ENCODE measurements at regions not wholly inside any gene's neighbourhood (a gene's known extent, or its start where the extent isn't known, plus 50 kb on each side); places are given as distances from the start of the nearest gene placed in this dataset.

DNA sequence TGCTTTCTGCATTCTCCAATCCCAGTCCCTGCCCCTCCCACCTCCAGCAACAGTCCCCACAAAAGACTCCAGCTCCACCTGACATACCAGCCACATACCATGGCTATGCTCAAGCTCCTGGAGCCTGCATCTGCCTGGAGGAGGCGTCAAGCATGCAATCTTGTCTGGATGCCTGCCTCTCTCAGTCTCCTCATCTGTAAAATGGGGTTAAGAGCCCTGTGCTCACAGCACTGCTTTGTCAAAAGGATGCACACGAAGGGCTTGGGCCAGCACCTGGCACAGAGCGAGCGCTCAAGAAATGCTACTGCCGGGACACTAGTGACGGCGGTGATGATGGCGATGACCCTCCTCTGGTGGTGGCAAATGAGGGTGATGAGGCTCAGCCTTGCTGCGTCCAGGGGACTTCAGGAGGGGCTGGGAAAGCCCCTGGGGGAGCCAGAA, 202.9 kb upstream of the IER5L start:
- Histone ChIP-seq H3K9ac (ENCODE audit: low read length) (no peak overlapping the region), H3K36me3 (ENCODE audit: control insufficient read depth in 1 of 2, insufficient read depth in 2 of 2, low read length in 2 of 2) (no peaks in the 10 kb centered on the region), H2AFZ (ENCODE audit: low read depth, low read length, poor library complexity, severe bottlenecking) (no peak overlapping the region), H3K27ac (ENCODE audit: low read depth, low read length) (no peak overlapping the region), H4K20me1 (ENCODE audit: insufficient read depth) (no peaks in the 10 kb centered on the region), H3K79me2 (ENCODE audit: insufficient read depth, low read length) (no peaks in the 10 kb centered on the region), H3K27me3 (ENCODE audit: insufficient read depth, low read length) (no peaks in the 10 kb centered on the region), H3K4me3 (replicated peaks in 1 of 2; ENCODE audit: low read depth in 1 of 2, low read length in 2 of 2) (no peak overlapping the region), H3K4me1 (ENCODE audit: control insufficient read depth in 1 of 2, insufficient read depth in 2 of 2, low read length in 2 of 2) (peaks cover 46 to 51% of the 10 kb centered on the region in 2 experiments), H3K9me3 (ENCODE audit: control insufficient read depth in 1 of 2, insufficient read depth in 1 of 2, low read depth in 1 of 2, low read length in 2 of 2) (no peaks in the 10 kb centered on the region), H3K9me2 (ENCODE audit: insufficient read depth) (no peaks in the 10 kb centered on the region), H3K4me2 (ENCODE audit: low read length) (no peak overlapping the region)
- no TSS peak for BruUV-seq (replicated peaks)
- intact Hi-C loops (cut with micrococcal nuclease): no loop called here
- TF ChIP-seq YY1 (IDR thresholded peaks at IDR 0.05; ENCODE audit: extremely low read depth, insufficient replicate concordance, low read depth, low read length) (no peak), ELF1 (IDR thresholded peaks at IDR 0.05; ENCODE audit: borderline replicate concordance, low read depth) (no peak), JUND (IDR thresholded peaks at IDR 0.05) (no peak), POLR2AphosphoS5 (IDR thresholded peaks at IDR 0.05; ENCODE audit: low read depth, low read length) (no peak), FOSL1 (IDR thresholded peaks at IDR 0.05; ENCODE audit: low read depth) (no peak)
- ChIA-PET RAD21 (ENCODE audit: low non-redundant PET in 1 of 2, low total read pairs in 2 of 2, uncharacterized antibody in 2 of 2, unreplicated experiment in 2 of 2) (no interaction called here), POLR2A (no interaction called here), CTCF (no interaction called here)
- no peak for DNase-seq (ENCODE audit: low read depth, low spot score)
- ATAC-seq: no peak; the same call in 1 of the 2 replicates

DNA sequence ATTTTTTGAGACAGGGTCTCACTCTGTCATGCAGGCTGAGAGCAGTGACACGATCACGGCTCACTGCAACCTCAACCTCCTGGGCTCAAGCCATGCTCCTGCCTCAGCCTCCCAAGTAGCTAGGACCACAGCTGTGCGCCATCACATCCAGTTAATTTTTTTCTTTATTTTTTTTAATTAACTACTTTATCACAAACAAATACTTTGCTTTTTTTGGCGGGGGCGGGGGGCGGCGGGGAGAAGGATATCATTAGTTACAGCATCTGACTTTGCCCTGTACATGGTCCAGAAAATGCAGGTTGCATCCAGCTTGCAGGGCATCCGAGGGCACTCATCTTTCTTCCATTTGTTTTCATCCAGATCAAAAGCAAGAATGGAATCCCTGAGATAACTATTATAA, 201.8 kb upstream of the IER5L start:
- ChIA-PET CTCF (no interaction called here), POLR2A (no interaction called here), RAD21 (ENCODE audit: low non-redundant PET in 1 of 2, low total read pairs in 2 of 2, uncharacterized antibody in 2 of 2, unreplicated experiment in 2 of 2) (no interaction called here)
- Histone ChIP-seq H3K9ac (ENCODE audit: low read length) (no peak overlapping the region), H3K27me3 (ENCODE audit: insufficient read depth, low read length) (no peaks in the 10 kb centered on the region), H3K36me3 (ENCODE audit: control insufficient read depth in 1 of 2, insufficient read depth in 2 of 2, low read length in 2 of 2) (no peaks in the 10 kb centered on the region), H3K4me1 (ENCODE audit: control insufficient read depth in 1 of 2, insufficient read depth in 2 of 2, low read length in 2 of 2) (peaks cover 39 to 48% of the 10 kb centered on the region in 2 experiments), H3K9me3 (ENCODE audit: control insufficient read depth in 1 of 2, insufficient read depth in 1 of 2, low read depth in 1 of 2, low read length in 2 of 2) (no peaks in the 10 kb centered on the region), H3K27ac (ENCODE audit: low read depth, low read length) (no peak overlapping the region), H2AFZ (ENCODE audit: low read depth, low read length, poor library complexity, severe bottlenecking) (no peak overlapping the region), H3K4me3 (replicated peaks in 1 of 2; ENCODE audit: low read depth in 1 of 2, low read length in 2 of 2) (no peak overlapping the region), H3K79me2 (ENCODE audit: insufficient read depth, low read length) (no peaks in the 10 kb centered on the region), H4K20me1 (ENCODE audit: insufficient read depth) (no peaks in the 10 kb centered on the region), H3K4me2 (ENCODE audit: low read length) (no peak overlapping the region), H3K9me2 (ENCODE audit: insufficient read depth) (no peaks in the 10 kb centered on the region)
- TF ChIP-seq EZH2 (IDR thresholded peaks at IDR 0.05) (no peak), SRF (IDR thresholded peaks at IDR 0.05; ENCODE audit: low read depth) (no peak), RAD21 (IDR thresholded peaks at IDR 0.05; ENCODE audit: low read depth) (no peak), SIN3A (IDR thresholded peaks at IDR 0.05; ENCODE audit: low read depth) (no peak), EGR1 (IDR thresholded peaks at IDR 0.05; ENCODE audit: low read depth) (no peak), ZNF274 (IDR thresholded peaks at IDR 0.05; ENCODE audit: low read depth, low read length) (no peak), JUND (IDR thresholded peaks at IDR 0.05) (no peak), YY1 (IDR thresholded peaks at IDR 0.05; ENCODE audit: extremely low read depth, insufficient replicate concordance, low read depth, low read length) (no peak), ELF1 (IDR thresholded peaks at IDR 0.05; ENCODE audit: borderline replicate concordance, low read depth) (no peak)
- TF ChIP-seq, protein P1, sequence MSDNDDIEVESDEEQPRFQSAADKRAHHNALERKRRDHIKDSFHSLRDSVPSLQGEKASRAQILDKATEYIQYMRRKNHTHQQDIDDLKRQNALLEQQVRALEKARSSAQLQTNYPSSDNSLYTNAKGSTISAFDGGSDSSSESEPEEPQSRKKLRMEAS (IDR thresholded peaks at IDR 0.05): no peak
- TF ChIP-seq, protein P2, sequence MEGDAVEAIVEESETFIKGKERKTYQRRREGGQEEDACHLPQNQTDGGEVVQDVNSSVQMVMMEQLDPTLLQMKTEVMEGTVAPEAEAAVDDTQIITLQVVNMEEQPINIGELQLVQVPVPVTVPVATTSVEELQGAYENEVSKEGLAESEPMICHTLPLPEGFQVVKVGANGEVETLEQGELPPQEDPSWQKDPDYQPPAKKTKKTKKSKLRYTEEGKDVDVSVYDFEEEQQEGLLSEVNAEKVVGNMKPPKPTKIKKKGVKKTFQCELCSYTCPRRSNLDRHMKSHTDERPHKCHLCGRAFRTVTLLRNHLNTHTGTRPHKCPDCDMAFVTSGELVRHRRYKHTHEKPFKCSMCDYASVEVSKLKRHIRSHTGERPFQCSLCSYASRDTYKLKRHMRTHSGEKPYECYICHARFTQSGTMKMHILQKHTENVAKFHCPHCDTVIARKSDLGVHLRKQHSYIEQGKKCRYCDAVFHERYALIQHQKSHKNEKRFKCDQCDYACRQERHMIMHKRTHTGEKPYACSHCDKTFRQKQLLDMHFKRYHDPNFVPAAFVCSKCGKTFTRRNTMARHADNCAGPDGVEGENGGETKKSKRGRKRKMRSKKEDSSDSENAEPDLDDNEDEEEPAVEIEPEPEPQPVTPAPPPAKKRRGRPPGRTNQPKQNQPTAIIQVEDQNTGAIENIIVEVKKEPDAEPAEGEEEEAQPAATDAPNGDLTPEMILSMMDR (IDR thresholded peaks at IDR 0.05 in 2 of 3, conservative IDR thresholded peaks at IDR 0.05 in 1 of 3; ENCODE audit: borderline replicate concordance in 1 of 3, insufficient read depth in 1 of 3, low read depth in 2 of 3, low read length in 2 of 3): no peak
- TF ChIP-seq, protein P3, sequence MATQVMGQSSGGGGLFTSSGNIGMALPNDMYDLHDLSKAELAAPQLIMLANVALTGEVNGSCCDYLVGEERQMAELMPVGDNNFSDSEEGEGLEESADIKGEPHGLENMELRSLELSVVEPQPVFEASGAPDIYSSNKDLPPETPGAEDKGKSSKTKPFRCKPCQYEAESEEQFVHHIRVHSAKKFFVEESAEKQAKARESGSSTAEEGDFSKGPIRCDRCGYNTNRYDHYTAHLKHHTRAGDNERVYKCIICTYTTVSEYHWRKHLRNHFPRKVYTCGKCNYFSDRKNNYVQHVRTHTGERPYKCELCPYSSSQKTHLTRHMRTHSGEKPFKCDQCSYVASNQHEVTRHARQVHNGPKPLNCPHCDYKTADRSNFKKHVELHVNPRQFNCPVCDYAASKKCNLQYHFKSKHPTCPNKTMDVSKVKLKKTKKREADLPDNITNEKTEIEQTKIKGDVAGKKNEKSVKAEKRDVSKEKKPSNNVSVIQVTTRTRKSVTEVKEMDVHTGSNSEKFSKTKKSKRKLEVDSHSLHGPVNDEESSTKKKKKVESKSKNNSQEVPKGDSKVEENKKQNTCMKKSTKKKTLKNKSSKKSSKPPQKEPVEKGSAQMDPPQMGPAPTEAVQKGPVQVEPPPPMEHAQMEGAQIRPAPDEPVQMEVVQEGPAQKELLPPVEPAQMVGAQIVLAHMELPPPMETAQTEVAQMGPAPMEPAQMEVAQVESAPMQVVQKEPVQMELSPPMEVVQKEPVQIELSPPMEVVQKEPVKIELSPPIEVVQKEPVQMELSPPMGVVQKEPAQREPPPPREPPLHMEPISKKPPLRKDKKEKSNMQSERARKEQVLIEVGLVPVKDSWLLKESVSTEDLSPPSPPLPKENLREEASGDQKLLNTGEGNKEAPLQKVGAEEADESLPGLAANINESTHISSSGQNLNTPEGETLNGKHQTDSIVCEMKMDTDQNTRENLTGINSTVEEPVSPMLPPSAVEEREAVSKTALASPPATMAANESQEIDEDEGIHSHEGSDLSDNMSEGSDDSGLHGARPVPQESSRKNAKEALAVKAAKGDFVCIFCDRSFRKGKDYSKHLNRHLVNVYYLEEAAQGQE (IDR thresholded peaks at IDR 0.05; ENCODE audit: low read depth): no peak
- DNase-seq (ENCODE audit: low read depth, low spot score) (no peak), ATAC-seq (no peak)
- intact Hi-C loops (cut with micrococcal nuclease): no loop called here
- BruUV-seq (replicated peaks): no TSS peak
